Endodermal cell (in vitro differentiated cells): ENCODE measurements at regions not wholly inside any gene's neighbourhood (a gene's known extent, or its start where the extent isn't known, plus 50 kb on each side); places are given as distances from the start of the nearest gene placed in this dataset.

Experiments
- DNase-seq: peaks from one replicate; pipeline ENCODE4 v3.0.0-alpha.2; 2017
- H3K27ac ChIP-seq: 2 replicates; pipeline ENCODE4 v1.5.1; 2013; ENCODE audit warnings: mild to moderate bottlenecking, low read depth, low read length, moderate library complexity
- H3K27me3 ChIP-seq: 2 replicates; pipeline ENCODE4 v1.6.1; 2013; ENCODE audit warnings: mild to moderate bottlenecking, low read length, moderate library complexity; ENCODE audit not compliant: insufficient read depth, control insufficient read depth, poor library complexity, severe bottlenecking
- H3K36me3 ChIP-seq: 2 replicates; pipeline ENCODE4 v1.7.0; 2013; ENCODE audit warnings: mild to moderate bottlenecking, low read length, moderate library complexity; ENCODE audit not compliant: control insufficient read depth, insufficient read depth
- H3K4me1 ChIP-seq: one replicate; pipeline ENCODE4 v1.7.0; 2013; ENCODE audit warnings: low read length; ENCODE audit not compliant: control insufficient read depth, insufficient read depth
- H3K4me3 ChIP-seq: 2 replicates; pipeline ENCODE4 v1.5.1; 2013; ENCODE audit warnings: mild to moderate bottlenecking, low read length, moderate library complexity
- H3K9ac ChIP-seq: 2 replicates; pipeline ENCODE4 v1.6.1; 2013; ENCODE audit warnings: mild to moderate bottlenecking, low read length, moderate library complexity; ENCODE audit not compliant: poor library complexity, severe bottlenecking; ENCODE audit errors: extremely low read depth
- H3K9me3 ChIP-seq: 2 replicates; pipeline ENCODE4 v1.6.1; 2013; ENCODE audit warnings: mild to moderate bottlenecking, low read length, moderate library complexity; ENCODE audit not compliant: control insufficient read depth
- H3K27ac Mint-ChIP-seq: 2 replicates; pipeline ENCODE4 v1.8.0; 2020; ENCODE audit warnings: mixed read lengths
- H3K27me3 Mint-ChIP-seq: 2 replicates; pipeline ENCODE4 v1.8.0; 2021; ENCODE audit warnings: mild to moderate bottlenecking, mixed read lengths; ENCODE audit not compliant: insufficient read depth
- H3K36me3 Mint-ChIP-seq: 2 replicates; pipeline ENCODE4 v1.8.0; 2020; ENCODE audit warnings: low read depth, mixed read lengths
- H3K4me1 Mint-ChIP-seq: 2 replicates; pipeline ENCODE4 v1.8.0; 2020; ENCODE audit warnings: mixed read lengths
- H3K4me3 Mint-ChIP-seq: 2 replicates; pipeline ENCODE4 v1.8.0; 2020; ENCODE audit warnings: mild to moderate bottlenecking, moderate library complexity, mixed read lengths
- H3K9me3 Mint-ChIP-seq: 2 replicates; pipeline ENCODE4 v1.8.0; 2020; ENCODE audit warnings: mild to moderate bottlenecking, mixed read lengths
- CTCF ChIP-seq: fragments of 200-600 bp; sonication (generic); conservative IDR thresholded peaks from 2 replicates; pipeline ENCODE4 v1.5.0; 2021; ENCODE audit warnings: antibody characterized with exemption, mild to moderate bottlenecking
- WGBS, 2 experiments: methylation state at CpG; one replicate each; pipeline versions ENCODE4 v1.1.5 to v1.1.7; 2013; ENCODE audit warnings: missing lambda C conversion rate in 2 of 2, mixed read lengths in 1 of 2; ENCODE audit not compliant: insufficient coverage in 1 of 2, insufficient read length in 1 of 2; 5-methylcytosine and 5-hydroxymethylcytosine counted together

- Histone ChIP-seq H3K36me3 (no peaks in the 10 kb centered on the region), H3K4me1 (no peaks in the 10 kb centered on the region), H3K4me3 (no peak overlapping the region), H3K27me3 (no peaks in the 10 kb centered on the region), H3K9ac (no peak overlapping the region), H3K9me3 (peaks cover 7% of the 10 kb centered on the region), H3K27ac (no peak overlapping the region)
- no peak overlapping the region for H3K27ac Mint-ChIP-seq
- H3K9me3 Mint-ChIP-seq = peaks cover 25% of the 10 kb centered on the region
- DNase-seq = no peak
- TF ChIP-seq CTCF = no peak
- 100% methylated on average over 1 of the region's 1 CpG; no CpG with 5 or more reads in 1 of the 2 experiments for WGBS, 2 experiments
- peaks cover 3% of the 10 kb centered on the region for H3K4me1 Mint-ChIP-seq
- H3K4me3 Mint-ChIP-seq = no peak overlapping the region
- H3K36me3 Mint-ChIP-seq = peaks cover 5% of the 10 kb centered on the region
- no peaks in the 10 kb centered on the region for H3K27me3 Mint-ChIP-seq
Measured at GRCh38 chr14:26685401-26685800, 87.6 kb upstream of the NOVA1 start.

- Mint-ChIP-seq H3K27me3 (no peaks in the 10 kb centered on the region), H3K27ac (no peak overlapping the region), H3K9me3 (peaks cover 11% of the 10 kb centered on the region)
Measured at GRCh38 chr14:26687301-26687837, 89.5 kb upstream of the NOVA1 start.

GRCh38 chr14:26694521-26694920 is 96.7 kb upstream of the NOVA1 start:
- no peaks in the 10 kb centered on the region for H3K36me3 Mint-ChIP-seq
- Histone ChIP-seq H3K9me3 (no peaks in the 10 kb centered on the region), H3K27me3 (no peaks in the 10 kb centered on the region), H3K36me3 (no peaks in the 10 kb centered on the region), H3K4me3 (no peak overlapping the region), H3K9ac (no peak overlapping the region), H3K4me1 (no peaks in the 10 kb centered on the region), H3K27ac (no peak overlapping the region)
- H3K4me1 Mint-ChIP-seq = no peaks in the 10 kb centered on the region
- no peaks in the 10 kb centered on the region for H3K9me3 Mint-ChIP-seq
- DNase-seq = no peak
- H3K27ac Mint-ChIP-seq = no peak overlapping the region
- H3K4me3 Mint-ChIP-seq = no peak overlapping the region
- H3K27me3 Mint-ChIP-seq = no peaks in the 10 kb centered on the region
- no peak for TF ChIP-seq CTCF

More at GRCh38 chr14:26687301-26687837, 89.5 kb upstream of the NOVA1 start:
- Mint-ChIP-seq H3K36me3 (no peaks in the 10 kb centered on the region), H3K4me1 (peaks cover 3% of the 10 kb centered on the region), H3K4me3 (no peak overlapping the region)
- Histone ChIP-seq H3K27me3 (no peaks in the 10 kb centered on the region), H3K9me3 (no peaks in the 10 kb centered on the region), H3K4me1 (no peaks in the 10 kb centered on the region), H3K27ac (no peak overlapping the region), H3K4me3 (no peak overlapping the region), H3K9ac (no peak overlapping the region), H3K36me3 (no peaks in the 10 kb centered on the region)
- DNase-seq = no peak
- 83 to 94% methylated on average over 1 to 2 of the region's 2 CpGs for WGBS, 2 experiments
- no peak for TF ChIP-seq CTCF
